ENCODE measurements at regions not wholly inside any gene's neighbourhood (a gene's known extent, or its start where the extent isn't known, plus 50 kb on each side); places are given as distances from the start of the nearest gene placed in this dataset.

- H3K4me1 Mint-ChIP-seq (ENCODE audit: low read depth) = peaks cover 7% of the 10 kb centered on the region
- H3K36me3 Mint-ChIP-seq (ENCODE audit: low read depth) = no peaks in the 10 kb centered on the region
- CTCF ChIA-PET = no interaction called here
- intact Hi-C loops (cut with micrococcal nuclease) = loop anchor here (1.0 to 5.0 kb wide), 4 partner anchors 170 to 691 kb away; partner anchors contain the start of gene PALS2
- no peak overlapping the region for H3K4me3 Mint-ChIP-seq
- H3K27me3 Mint-ChIP-seq (ENCODE audit: low read depth) = no peaks in the 10 kb centered on the region
- H3K27ac Mint-ChIP-seq = no peak overlapping the region
- DNase-seq = no peak
- H3K9me3 Mint-ChIP-seq = no peaks in the 10 kb centered on the region
Measured at GRCh38 chr7:24401628-24402593, 117.9 kb downstream of the NPY start.

GRCh38 chr7:24402655-24403054 is 118.7 kb downstream of the NPY start:
- H3K9me3 Mint-ChIP-seq = no peaks in the 10 kb centered on the region
- H3K27ac Mint-ChIP-seq = no peak overlapping the region
- H3K4me1 Mint-ChIP-seq (ENCODE audit: low read depth) = peaks cover 7% of the 10 kb centered on the region
- no peaks in the 10 kb centered on the region for H3K36me3 Mint-ChIP-seq (ENCODE audit: low read depth)
- CTCF ChIA-PET = no interaction called here
- intact Hi-C loops (cut with micrococcal nuclease) = loop anchor here (1.0 to 5.0 kb wide), 4 partner anchors 170 to 690 kb away; partner anchors contain the start of gene PALS2
- no peak overlapping the region for H3K4me3 Mint-ChIP-seq
- H3K27me3 Mint-ChIP-seq (ENCODE audit: low read depth) = no peaks in the 10 kb centered on the region
- no peak for DNase-seq

- no peak overlapping the region for H3K4me3 Mint-ChIP-seq
- DNase-seq = no peak
- no peaks in the 10 kb centered on the region for H3K9me3 Mint-ChIP-seq
- intact Hi-C loops (cut with micrococcal nuclease) = loop anchor here (2.0 to 5.0 kb wide), 2 partner anchors 169 to 689 kb away; partner anchors contain the start of gene PALS2
- H3K27me3 Mint-ChIP-seq (ENCODE audit: low read depth) = no peaks in the 10 kb centered on the region
- H3K36me3 Mint-ChIP-seq (ENCODE audit: low read depth) = no peaks in the 10 kb centered on the region
- H3K4me1 Mint-ChIP-seq (ENCODE audit: low read depth) = peaks cover 7% of the 10 kb centered on the region
- CTCF ChIA-PET = no interaction called here
- H3K27ac Mint-ChIP-seq = no peak overlapping the region
Measured at GRCh38 chr7:24403557-24403956, 119.6 kb downstream of the NPY start.

- Mint-ChIP-seq H3K9me3 (no peaks in the 10 kb centered on the region), H3K27ac (no peak overlapping the region), H3K4me1 (ENCODE audit: low read depth) (peaks cover 7% of the 10 kb centered on the region), H3K36me3 (ENCODE audit: low read depth) (no peaks in the 10 kb centered on the region), H3K27me3 (ENCODE audit: low read depth) (no peaks in the 10 kb centered on the region), H3K4me3 (no peak overlapping the region)
- DNase-seq = no peak
- CTCF ChIA-PET = no interaction called here
- intact Hi-C loops (cut with micrococcal nuclease) = loop anchor here (5.0 kb wide), 1 partner anchor 168 kb away; the partner anchor contains the start of gene PALS2
Measured at GRCh38 chr7:24404315-24404714, 120.3 kb downstream of the NPY start.

GRCh38 chr7:24405002-24405401 is 121.0 kb downstream of the NPY start:
- H3K27me3 Mint-ChIP-seq (ENCODE audit: low read depth) = no peaks in the 10 kb centered on the region
- CTCF ChIA-PET = interaction anchor here (1.4 kb wide), 1 partner anchor 687 kb away, joined by 4 read pairs; no protein-coding TSS in a partner anchor

GRCh38 chr7:24406053-24406788 is 122.2 kb downstream of the NPY start:
- peak; percentile 7 for DNase-seq
- no peaks in the 10 kb centered on the region for H3K36me3 Mint-ChIP-seq (ENCODE audit: low read depth)
- H3K27me3 Mint-ChIP-seq (ENCODE audit: low read depth) = no peaks in the 10 kb centered on the region
- H3K4me1 Mint-ChIP-seq (ENCODE audit: low read depth) = peaks cover 7% of the 10 kb centered on the region
- intact Hi-C loops (cut with micrococcal nuclease) = no loop called here
- H3K4me3 Mint-ChIP-seq = no peak overlapping the region
- H3K27ac Mint-ChIP-seq = no peak overlapping the region
- no peaks in the 10 kb centered on the region for H3K9me3 Mint-ChIP-seq
- CTCF ChIA-PET = interaction anchor here (0.6 to 1.4 kb wide), 2 partner anchors 445 to 686 kb away, joined by 3 to 4 read pairs; no protein-coding TSS in a partner anchor

More at GRCh38 chr7:24405002-24405401, 121.0 kb downstream of the NPY start:
- no peaks in the 10 kb centered on the region for H3K36me3 Mint-ChIP-seq (ENCODE audit: low read depth)
- H3K27ac Mint-ChIP-seq = no peak overlapping the region
- no peaks in the 10 kb centered on the region for H3K9me3 Mint-ChIP-seq
- intact Hi-C loops (cut with micrococcal nuclease) = no loop called here
- no peak for DNase-seq
- peaks cover 7% of the 10 kb centered on the region for H3K4me1 Mint-ChIP-seq (ENCODE audit: low read depth)
- no peak overlapping the region for H3K4me3 Mint-ChIP-seq

GRCh38 chr7:24406789-24407299 is 122.9 kb downstream of the NPY start:
- no peak overlapping the region for H3K4me3 Mint-ChIP-seq
- H3K4me1 Mint-ChIP-seq (ENCODE audit: low read depth) = peaks cover 7% of the 10 kb centered on the region
- no peak overlapping the region for H3K27ac Mint-ChIP-seq
- DNase-seq = no peak
- CTCF ChIA-PET = no interaction called here
- no peaks in the 10 kb centered on the region for H3K27me3 Mint-ChIP-seq (ENCODE audit: low read depth)
- no peaks in the 10 kb centered on the region for H3K36me3 Mint-ChIP-seq (ENCODE audit: low read depth)
- intact Hi-C loops (cut with micrococcal nuclease) = no loop called here
- no peaks in the 10 kb centered on the region for H3K9me3 Mint-ChIP-seq

- intact Hi-C loops (cut with micrococcal nuclease) = no loop called here
- no peaks in the 10 kb centered on the region for H3K9me3 Mint-ChIP-seq
- peaks cover 7% of the 10 kb centered on the region for H3K4me1 Mint-ChIP-seq (ENCODE audit: low read depth)
- H3K27ac Mint-ChIP-seq = no peak overlapping the region
- no peak for DNase-seq
- H3K4me3 Mint-ChIP-seq = no peak overlapping the region
- CTCF ChIA-PET = no interaction called here
- H3K36me3 Mint-ChIP-seq (ENCODE audit: low read depth) = no peaks in the 10 kb centered on the region
- H3K27me3 Mint-ChIP-seq (ENCODE audit: low read depth) = no peaks in the 10 kb centered on the region
Measured at GRCh38 chr7:24407965-24408364, 124.0 kb downstream of the NPY start.

- peaks cover 4% of the 10 kb centered on the region for H3K9me3 Mint-ChIP-seq
- CTCF ChIA-PET = no interaction called here
- H3K36me3 Mint-ChIP-seq (ENCODE audit: low read depth) = peaks cover under 1% of the 10 kb centered on the region
- no peak for DNase-seq
- H3K27ac Mint-ChIP-seq = no peak overlapping the region
- H3K27me3 Mint-ChIP-seq (ENCODE audit: low read depth) = peaks cover 2% of the 10 kb centered on the region
- intact Hi-C loops (cut with micrococcal nuclease) = no loop called here
- peaks cover 7% of the 10 kb centered on the region for H3K4me1 Mint-ChIP-seq (ENCODE audit: low read depth)
- H3K4me3 Mint-ChIP-seq = no peak overlapping the region
Measured at GRCh38 chr7:24408798-24409430, 124.9 kb downstream of the NPY start.

- no peak for DNase-seq
- intact Hi-C loops (cut with micrococcal nuclease) = no loop called here
- Mint-ChIP-seq H3K9me3 (peaks cover 9% of the 10 kb centered on the region), H3K4me3 (no peak overlapping the region), H3K4me1 (ENCODE audit: low read depth) (peaks cover 7% of the 10 kb centered on the region), H3K27me3 (ENCODE audit: low read depth) (peaks cover 2% of the 10 kb centered on the region), H3K36me3 (ENCODE audit: low read depth) (peaks cover 3% of the 10 kb centered on the region), H3K27ac (no peak overlapping the region)
- CTCF ChIA-PET = no interaction called here
Measured at GRCh38 chr7:24409431-24410024, 125.5 kb downstream of the NPY start.

GRCh38 chr7:24411226-24411625 is 127.2 kb downstream of the NPY start:
- intact Hi-C loops (cut with micrococcal nuclease) = no loop called here
- Mint-ChIP-seq H3K9me3 (peaks cover 9% of the 10 kb centered on the region), H3K4me1 (ENCODE audit: low read depth) (peaks cover 2% of the 10 kb centered on the region), H3K27me3 (ENCODE audit: low read depth) (peaks cover 4% of the 10 kb centered on the region), H3K27ac (no peak overlapping the region), H3K4me3 (no peak overlapping the region), H3K36me3 (ENCODE audit: low read depth) (peaks cover 3% of the 10 kb centered on the region)
- CTCF ChIA-PET = no interaction called here
- DNase-seq = no peak

Data from activated naive CD4-positive, alpha-beta T cell treated with anti-CD3 and anti-CD28 coated beads for 36 hours (primary cell).